Glomerular visceral epithelial cell (primary cell): ENCODE measurements at regions not wholly inside any gene's neighbourhood (a gene's known extent, or its start where the extent isn't known, plus 50 kb on each side); places are given as distances from the start of the nearest gene placed in this dataset.

Experiments used
- DNase-seq: peaks from one replicate; pipeline ENCODE4 v3.0.0-alpha.2; 2016; ENCODE audit errors: extremely low spot score

DNA sequence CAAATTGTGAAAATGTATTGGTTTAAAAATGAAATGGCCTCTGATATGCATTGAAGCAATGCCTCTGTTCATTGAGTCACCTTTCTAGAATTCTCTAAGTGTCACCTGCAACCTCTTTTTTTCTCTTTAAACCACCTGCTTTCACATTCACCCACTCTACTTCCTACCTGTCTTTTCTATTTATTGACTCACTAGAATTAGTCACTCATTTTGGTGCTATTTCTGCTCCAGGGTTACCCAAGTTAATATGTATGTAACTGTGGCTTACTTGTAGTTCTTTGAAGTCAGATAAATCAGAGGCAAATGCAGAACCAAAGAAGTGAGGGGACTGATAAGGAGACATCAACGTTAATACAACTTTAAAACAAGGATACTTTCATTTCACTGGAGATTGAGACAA is 674.7 kb downstream of the CCSER2 start:
- no peak for DNase-seq

- no peak for DNase-seq
Observed at GRCh38 chr10:85008488-85009184, 680.2 kb downstream of the CCSER2 start.

GRCh38 chr10:85012305-85012704 is 683.9 kb downstream of the CCSER2 start:
- no peak for DNase-seq

- DNase-seq, result no peak
Observed at GRCh38 chr10:85026878-85027467, 698.6 kb downstream of the CCSER2 start.

GRCh38 chr10:85032981-85033380 is 704.6 kb downstream of the CCSER2 start:
- no peak for DNase-seq

- no peak for DNase-seq
Observed at GRCh38 chr10:85036661-85037060, 708.3 kb downstream of the CCSER2 start.

- no peak for DNase-seq
Observed at GRCh38 chr10:85039311-85039710, 710.9 kb downstream of the CCSER2 start.

- no peak for DNase-seq
Observed at GRCh38 chr10:85043207-85043606, 714.8 kb downstream of the CCSER2 start.

DNA sequence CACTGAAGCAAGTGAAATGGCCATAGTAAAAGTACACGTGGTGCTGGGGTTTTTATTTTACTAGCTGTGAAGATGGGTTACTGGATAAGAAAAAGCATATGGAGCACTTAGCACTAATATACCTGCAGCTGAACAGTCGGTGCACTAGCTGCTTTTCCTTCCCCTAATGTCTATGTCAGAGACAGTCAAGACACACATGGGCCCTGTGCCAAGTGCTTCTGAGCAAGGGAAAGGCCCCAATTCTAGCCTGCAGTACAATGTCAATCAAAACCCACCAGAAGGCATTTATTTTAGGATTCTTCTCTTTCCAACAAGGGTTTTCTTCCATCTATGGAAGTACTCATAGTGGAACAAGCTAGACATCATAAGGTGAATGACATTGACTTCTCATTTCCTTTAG is 716.7 kb downstream of the CCSER2 start:
- DNase-seq, result no peak

GRCh38 chr10:85047170-85047834 is 718.9 kb downstream of the CCSER2 start:
- no peak for DNase-seq

- DNase-seq, result no peak
Observed at GRCh38 chr10:85047979-85048378, 719.6 kb downstream of the CCSER2 start.

DNA sequence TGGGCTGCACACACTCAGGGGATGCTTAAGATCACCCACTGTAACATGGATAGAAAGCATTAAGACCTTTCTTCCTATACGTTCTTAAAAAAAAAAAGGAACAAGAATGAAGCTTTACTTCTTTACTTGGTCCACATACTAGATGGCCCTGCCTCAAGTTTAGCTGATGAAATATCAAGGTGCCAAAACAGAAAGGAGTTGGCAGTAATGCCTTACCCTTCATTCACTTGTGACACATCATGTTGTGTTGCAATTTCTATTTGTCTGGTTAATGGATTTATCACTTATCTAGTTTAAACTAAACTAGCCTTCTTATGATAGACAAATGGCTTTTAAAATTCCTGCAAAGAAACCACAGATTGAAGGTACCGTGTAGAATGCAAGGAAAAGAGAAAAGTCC is 720.3 kb downstream of the CCSER2 start:
- no peak for DNase-seq

DNA sequence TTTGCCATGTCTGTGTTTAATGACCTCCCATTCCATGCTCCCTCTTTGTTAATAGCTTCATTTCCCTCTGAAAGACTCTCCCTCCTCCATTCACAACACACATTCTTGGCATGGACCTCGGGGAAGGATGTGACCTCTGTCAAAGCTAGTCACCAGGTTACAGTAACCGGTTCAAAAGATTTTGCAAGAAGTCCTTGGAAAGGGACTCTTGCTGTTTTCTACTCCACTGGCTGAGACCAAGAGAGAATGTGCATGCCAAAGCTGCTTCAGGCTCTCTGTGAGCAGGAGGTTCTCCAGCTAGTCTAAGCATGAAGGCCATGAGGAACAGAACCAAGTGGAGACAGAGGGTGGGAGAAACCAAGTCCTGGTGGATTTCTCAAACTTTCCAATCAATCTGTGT is 732.6 kb downstream of the CCSER2 start:
- no peak for DNase-seq

DNA sequence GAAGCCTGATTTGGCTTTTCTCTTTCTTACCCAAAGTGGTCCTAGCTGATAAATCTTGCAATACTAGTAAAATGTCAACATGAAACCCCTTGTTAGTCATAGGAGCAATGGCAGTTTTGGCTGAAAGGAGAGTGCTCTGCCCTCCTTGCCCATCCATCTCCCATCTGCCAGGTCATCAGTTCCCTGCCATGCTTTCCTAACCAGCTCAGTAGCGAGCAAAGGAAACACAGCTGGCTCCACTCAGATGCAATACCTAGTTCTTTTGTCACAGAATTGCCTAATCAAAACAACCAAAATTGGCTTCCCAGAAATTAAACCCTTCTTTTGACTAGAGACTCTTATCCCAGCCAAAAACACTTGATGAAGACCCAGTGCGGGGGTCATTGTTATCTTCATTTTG is 733.0 kb downstream of the CCSER2 start:
- DNase-seq, result no peak

- DNase-seq, result no peak
Observed at GRCh38 chr10:85067955-85068354, 739.6 kb downstream of the CCSER2 start.

DNA sequence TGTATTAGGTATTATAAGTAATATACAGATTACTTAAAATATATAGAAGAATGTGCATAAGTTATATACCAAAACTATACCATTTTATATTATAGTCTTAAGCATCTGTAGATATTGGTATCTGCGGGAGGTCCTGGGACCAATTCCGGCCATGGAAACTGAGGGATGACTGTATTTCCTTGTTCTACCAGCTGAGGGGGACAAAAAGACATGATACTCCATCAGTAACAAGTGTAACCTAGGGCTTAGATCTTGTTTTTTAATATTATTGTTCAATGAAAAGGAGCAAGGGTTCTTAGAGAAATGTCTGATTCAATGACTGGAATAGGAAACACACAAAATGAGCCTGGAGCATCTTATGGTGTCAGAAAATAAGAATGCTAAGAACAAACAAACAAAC is 752.5 kb downstream of the CCSER2 start:
- no peak for DNase-seq

DNA sequence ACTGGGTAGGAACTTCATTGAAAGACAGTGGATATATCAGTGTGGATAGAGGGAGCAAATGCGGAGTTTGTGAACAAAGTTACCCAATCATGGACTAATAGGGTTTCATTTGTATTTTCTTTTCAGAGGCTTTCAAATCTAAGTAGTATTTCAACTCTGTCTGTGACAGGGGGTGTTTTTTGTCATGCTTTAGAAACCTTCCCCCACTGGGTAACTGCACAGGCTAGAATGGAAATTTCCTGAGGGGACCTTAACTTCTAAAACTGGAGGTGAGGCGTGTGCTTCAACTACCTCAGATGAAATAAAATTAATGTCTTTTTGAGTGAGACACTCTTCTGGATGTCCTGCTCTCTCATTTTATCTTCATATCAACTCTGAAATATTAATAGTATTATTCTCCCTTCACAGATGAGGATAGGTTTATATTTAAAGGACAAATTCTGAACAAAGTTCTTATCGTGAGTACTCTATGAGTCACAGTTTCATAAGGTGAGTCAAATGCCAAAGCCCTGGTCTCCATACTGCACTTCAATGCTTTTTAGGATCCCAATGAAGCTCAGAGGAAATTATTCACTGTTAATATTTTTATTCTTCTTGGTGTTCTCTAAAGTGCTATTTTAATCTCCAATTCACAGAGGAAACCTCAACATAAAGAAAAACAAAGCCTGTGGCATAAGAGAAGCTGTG is 770.6 kb downstream of the CCSER2 start:
- no peak for DNase-seq

DNA sequence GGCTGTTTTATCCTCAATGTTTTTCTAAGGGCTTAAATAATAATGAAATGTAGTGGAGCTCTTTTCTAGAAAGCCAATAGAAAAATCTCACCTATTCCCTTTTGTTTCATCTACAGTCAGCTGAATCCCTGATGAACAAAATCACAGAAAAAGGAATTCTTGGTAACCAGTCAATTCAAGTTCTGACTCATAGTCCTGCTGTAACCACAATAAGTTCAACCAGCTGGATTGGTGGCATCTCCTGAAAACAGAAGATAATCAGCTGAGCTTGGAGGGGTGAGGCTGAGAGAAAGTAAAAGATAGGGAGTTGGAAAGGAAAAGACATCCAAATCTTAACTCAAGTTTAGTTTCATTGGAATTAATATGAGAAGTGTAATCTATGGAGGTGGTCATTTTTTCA is 772.1 kb downstream of the CCSER2 start:
- DNase-seq, result no peak

DNA sequence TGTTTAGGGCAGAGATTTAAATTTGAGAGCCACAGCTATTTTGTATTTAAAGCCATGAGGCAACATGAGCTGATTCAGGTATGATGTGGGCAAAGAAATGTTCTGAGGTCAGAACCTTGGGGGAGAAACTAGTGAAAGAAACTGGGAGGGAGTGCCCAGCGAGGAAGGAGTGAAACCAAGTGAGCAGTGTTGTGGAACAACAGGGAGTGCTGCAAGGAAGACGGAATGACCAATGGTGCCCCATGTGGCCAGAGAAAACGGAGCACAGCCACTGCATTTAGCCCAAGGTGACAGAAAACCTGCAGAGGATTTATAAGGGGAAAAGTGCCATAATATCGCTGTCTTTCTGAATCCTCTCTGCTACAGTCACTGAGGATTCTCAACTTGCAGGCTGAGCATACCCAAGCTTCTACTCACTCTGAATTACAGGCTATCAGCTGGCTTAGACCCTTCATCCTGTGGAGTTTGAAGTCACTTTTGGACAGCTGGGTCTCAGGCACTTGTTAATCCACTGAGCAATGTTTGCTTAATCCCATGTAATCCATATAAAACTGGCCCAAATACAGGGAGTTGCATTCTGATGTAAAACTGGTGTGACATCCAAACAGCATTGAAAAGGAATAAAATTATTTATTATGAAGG is 777.3 kb downstream of the CCSER2 start:
- DNase-seq, result no peak

DNA sequence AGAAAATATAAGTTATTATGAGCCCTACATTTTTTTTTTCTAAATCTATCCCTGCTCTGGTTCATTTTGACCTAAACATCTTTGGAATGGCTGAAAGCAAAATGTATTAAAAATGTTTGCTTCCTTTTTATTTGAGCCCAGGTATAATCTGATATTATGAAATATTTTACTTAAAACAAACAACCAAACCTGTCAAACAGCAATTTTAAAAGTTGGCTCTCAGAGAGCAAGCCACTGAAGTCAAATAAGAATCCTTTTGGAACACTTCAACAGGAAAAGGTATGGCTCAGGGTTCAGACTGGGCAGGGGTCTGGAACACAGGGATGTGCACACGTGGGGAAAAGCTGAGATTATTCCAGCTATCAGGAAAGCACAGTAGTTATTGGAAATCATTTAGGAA is 782.9 kb downstream of the CCSER2 start:
- DNase-seq, result no peak

DNA sequence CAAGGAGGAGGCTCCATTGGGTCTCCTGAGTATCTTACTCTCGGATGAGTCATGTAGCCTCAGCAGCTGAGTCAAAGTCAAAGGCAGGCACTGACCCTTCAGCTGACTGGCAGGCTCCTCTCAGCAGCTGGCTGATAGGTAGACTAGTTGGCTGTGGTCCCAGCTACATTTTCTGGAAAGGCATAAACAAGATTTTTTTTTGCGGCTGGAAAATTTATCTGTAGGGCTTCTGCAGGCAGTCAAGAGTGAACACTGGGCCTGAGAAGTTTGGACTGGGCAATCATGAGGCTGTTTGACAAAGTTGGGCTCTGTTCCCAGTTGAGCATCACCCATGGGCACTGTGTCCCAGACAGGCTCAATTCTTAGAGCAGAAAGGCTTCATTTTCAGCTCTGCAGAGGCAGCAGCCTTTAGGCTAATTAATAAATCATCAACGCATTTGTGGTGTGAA is 796.2 kb downstream of the CCSER2 start:
- no peak for DNase-seq

DNA sequence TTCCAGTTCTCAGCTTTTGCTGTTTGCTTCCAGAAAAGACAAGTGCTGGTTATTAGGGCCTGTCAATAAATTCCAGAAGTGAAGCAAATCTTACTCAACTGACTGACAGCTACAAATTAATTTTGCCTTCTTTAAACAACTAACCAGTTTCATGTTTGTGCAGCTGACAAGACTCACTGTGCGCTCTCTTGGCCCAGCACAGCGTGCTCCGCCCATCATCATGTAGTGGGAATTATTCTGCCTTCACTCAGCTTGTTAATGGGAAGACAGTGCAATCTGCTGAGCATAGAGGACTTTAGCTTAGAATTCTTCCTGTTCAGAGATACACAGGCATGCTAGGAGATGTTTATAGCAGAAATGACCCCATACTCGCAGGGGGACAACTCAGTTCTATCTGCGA is 808.9 kb downstream of the CCSER2 start:
- DNase-seq, result no peak
